ENCODE measurements at regions not wholly inside any gene's neighbourhood (a gene's known extent, or its start where the extent isn't known, plus 50 kb on each side); places are given as distances from the start of the nearest gene placed in this dataset.
"Not testable (repeated sequence)": the region's sequence is repeated elsewhere in the genome, so short reads cannot be mapped to it uniquely, and the experiment has no call there.

- not testable (repeated sequence) for TF ChIP-seq FOXA1 (IDR thresholded peaks at IDR 0.05); FOXM1 (IDR thresholded peaks at IDR 0.05; ENCODE audit: borderline replicate concordance); ZNF384 (IDR thresholded peaks at IDR 0.05); SUZ12 (IDR thresholded peaks at IDR 0.05); ELF4 (IDR thresholded peaks at IDR 0.05); BHLHE40 (IDR thresholded peaks at IDR 0.05; ENCODE audit: borderline replicate concordance)
Measured at GRCh38 chr1:244300029-244300375, 151.7 kb downstream of the ADSS2 start.
